H9 (cell line): ENCODE measurements at regions not wholly inside any gene's neighbourhood (a gene's known extent, or its start where the extent isn't known, plus 50 kb on each side); places are given as distances from the start of the nearest gene placed in this dataset.

Source experiments
- DNase-seq: peaks from one replicate; pipeline ENCODE4 v3.0.0-alpha.2; 2017
- H2AFZ ChIP-seq: one replicate; pipeline ENCODE4 v1.6.1; 2013; ENCODE audit warnings: mild to moderate bottlenecking, low read length, control low read depth, moderate library complexity
- H2AK5ac ChIP-seq: 2 replicates; pipeline ENCODE4 v1.6.1; 2013; ENCODE audit warnings: low read length, control low read depth, mixed read lengths; ENCODE audit not compliant: insufficient read length
- H2BK120ac ChIP-seq: one replicate; pipeline ENCODE4 v1.6.1; 2013; ENCODE audit warnings: low read depth, mild to moderate bottlenecking, low read length, control low read depth, inconsistent platforms; ENCODE audit not compliant: poor library complexity, severe bottlenecking
- H2BK12ac ChIP-seq: 2 replicates; pipeline ENCODE4 v1.6.1; 2013; ENCODE audit warnings: low read length, control low read depth, mixed read lengths, low read depth; ENCODE audit not compliant: insufficient read length
- H2BK15ac ChIP-seq: 2 replicates; pipeline ENCODE4 v1.6.1; 2013; ENCODE audit warnings: low read depth, low read length, control low read depth
- H2BK20ac ChIP-seq: one replicate; pipeline ENCODE4 v1.6.1; 2013; ENCODE audit warnings: low read depth, mild to moderate bottlenecking, low read length, control low read depth, inconsistent platforms; ENCODE audit not compliant: poor library complexity, severe bottlenecking
- H2BK5ac ChIP-seq: 2 replicates; pipeline ENCODE4 v1.6.1; 2013; ENCODE audit warnings: low read length, control low read depth, mixed read lengths; ENCODE audit not compliant: insufficient read length
- H3K14ac ChIP-seq: 2 replicates; pipeline ENCODE4 v1.6.1; 2013; ENCODE audit warnings: low read length, control low read depth; ENCODE audit not compliant: insufficient read depth
- H3K18ac ChIP-seq: 2 replicates; pipeline ENCODE4 v1.6.1; 2013; ENCODE audit warnings: low read depth, mild to moderate bottlenecking, mixed read lengths, low read length, control low read depth; ENCODE audit not compliant: insufficient read length
- H3K23ac ChIP-seq: 2 replicates; pipeline ENCODE4 v1.6.1; 2013; ENCODE audit warnings: low read length, control low read depth, mixed read lengths, low read depth; ENCODE audit not compliant: insufficient read length
- H3K23me2 ChIP-seq: 2 replicates; pipeline ENCODE4 v1.6.1; 2013; ENCODE audit warnings: low read depth, mild to moderate bottlenecking, mixed read lengths, low read length, control low read depth; ENCODE audit not compliant: insufficient read length, poor library complexity, severe bottlenecking
- H3K27ac ChIP-seq: 2 replicates; pipeline ENCODE4 v1.5.1; 2013; ENCODE audit warnings: low read length, control low read depth, mixed read lengths, low read depth; ENCODE audit not compliant: insufficient read length
- H3K27me3 ChIP-seq: 2 replicates; pipeline ENCODE4 v1.6.1; 2013; ENCODE audit warnings: low read length, control low read depth, inconsistent platforms; ENCODE audit not compliant: insufficient read depth
- H3K4ac ChIP-seq: 2 replicates; pipeline ENCODE4 v1.6.1; 2013; ENCODE audit warnings: low read depth, mild to moderate bottlenecking, control low read depth, inconsistent platforms, low read length, moderate library complexity
- H3K4me1 ChIP-seq: 2 replicates; pipeline ENCODE4 v1.6.1; 2013; ENCODE audit warnings: low read length, control low read depth, inconsistent platforms; ENCODE audit not compliant: insufficient read depth
- H3K4me2 ChIP-seq: 2 replicates; pipeline ENCODE4 v1.6.1; 2013; ENCODE audit warnings: low read length, control low read depth, mixed read lengths; ENCODE audit not compliant: insufficient read length, insufficient read depth
- H3K56ac ChIP-seq: 2 replicates; pipeline ENCODE4 v1.6.1; 2013; ENCODE audit warnings: low read depth, mild to moderate bottlenecking, mixed read lengths, low read length, control low read depth; ENCODE audit not compliant: insufficient read length
- H3K79me1 ChIP-seq: 2 replicates; pipeline ENCODE4 v1.6.1; 2013; ENCODE audit warnings: low read depth, mild to moderate bottlenecking, moderate library complexity, low read length, control low read depth, inconsistent platforms; ENCODE audit not compliant: insufficient read depth, poor library complexity, severe bottlenecking
- H3K79me2 ChIP-seq: 2 replicates; pipeline ENCODE4 v1.6.1; 2013; ENCODE audit warnings: low read length, control low read depth, inconsistent platforms; ENCODE audit not compliant: insufficient read depth
- H3K9ac ChIP-seq: 2 replicates; pipeline ENCODE4 v1.6.1; 2013; ENCODE audit warnings: low read length, control low read depth, mixed read lengths; ENCODE audit not compliant: insufficient read length; ENCODE audit errors: extremely low read depth
- H3K9me3 ChIP-seq: one replicate; pipeline ENCODE4 v1.6.1; 2013; ENCODE audit warnings: low read depth, low read length, inconsistent platforms; ENCODE audit not compliant: control insufficient read depth
- H3T11ph ChIP-seq: one replicate; pipeline ENCODE4 v1.6.1; 2013; ENCODE audit warnings: mild to moderate bottlenecking, low read length, control low read depth, inconsistent platforms
- H4K20me1 ChIP-seq: one replicate; pipeline ENCODE4 v1.6.1; 2013; ENCODE audit not compliant: control insufficient read depth, insufficient read length, insufficient read depth
- H4K5ac ChIP-seq: 2 replicates; pipeline ENCODE4 v1.6.1; 2013; ENCODE audit warnings: low read depth, mild to moderate bottlenecking, mixed read lengths, low read length, control low read depth; ENCODE audit not compliant: insufficient read length
- H4K8ac ChIP-seq: replicated peaks from 2 replicates; pipeline ENCODE4 v1.6.1; 2013; ENCODE audit warnings: low read length, control low read depth, mixed read lengths, low read depth; ENCODE audit not compliant: insufficient read length
- H4K91ac ChIP-seq: 2 replicates; pipeline ENCODE4 v1.6.1; 2013; ENCODE audit warnings: low read depth, mild to moderate bottlenecking, moderate library complexity, mixed read lengths, low read length, control low read depth; ENCODE audit not compliant: insufficient read length
- H3K27ac Mint-ChIP-seq, 3 experiments: 2 replicates in 2 of 3; 3 replicates in 1 of 3; pipeline ENCODE4 v1.8.0; 2020 to 2021; ENCODE audit warnings: mixed read lengths in 3 of 3, mild to moderate bottlenecking in 1 of 3, moderate library complexity in 1 of 3
- H3K27me3 Mint-ChIP-seq: 2 replicates; pipeline ENCODE4 v1.8.0; 2021; ENCODE audit warnings: low read depth, mild to moderate bottlenecking, moderate library complexity, mixed read lengths
- H3K36me3 Mint-ChIP-seq, 3 experiments: 2 replicates in 2 of 3; 3 replicates in 1 of 3; pipeline ENCODE4 v1.8.0; 2020 to 2021; ENCODE audit warnings: low read depth in 3 of 3, mixed read lengths in 3 of 3; ENCODE audit not compliant: insufficient read depth in 1 of 3
- H3K4me1 Mint-ChIP-seq, 2 experiments: 2 replicates each; pipeline ENCODE4 v1.8.0; 2020; ENCODE audit warnings: mixed read lengths in 2 of 2
- H3K4me3 Mint-ChIP-seq, 2 experiments: 2 replicates in 1 of 2; 3 replicates in 1 of 2; pipeline ENCODE4 v1.8.0; 2020 to 2021; ENCODE audit warnings: mild to moderate bottlenecking in 2 of 2, mixed read lengths in 2 of 2, moderate library complexity in 1 of 2
- H3K9me3 Mint-ChIP-seq, 2 experiments: 2 replicates in 1 of 2; 3 replicates in 1 of 2; pipeline ENCODE4 v1.8.0; 2020; ENCODE audit warnings: mild to moderate bottlenecking in 2 of 2, mixed read lengths in 2 of 2, moderate library complexity in 1 of 2
- CTCF ChIP-seq: fragments of 200-600 bp; sonication (generic); conservative IDR thresholded peaks from 3 replicates; pipeline ENCODE4 v1.8.0; 2021; ENCODE audit warnings: antibody characterized with exemption, mild to moderate bottlenecking
- WGBS: extraction: QIAGEN DNeasy Blood & Tissue Kit; methylation state at CpG from one replicate; pipeline ENCODE4 v1.1.7; 2013; ENCODE audit warnings: missing lambda C conversion rate, low lambda C conversion rate, mixed read lengths; ENCODE audit not compliant: insufficient read length; ENCODE audit errors: extremely low coverage; 5-methylcytosine and 5-hydroxymethylcytosine counted together

GRCh38 chr1:198950036-198950435 lies 311.2 kb downstream of the PTPRC start:
- Histone ChIP-seq H3K9me3 (no peaks in the 10 kb centered on the region), H2AFZ (no peak overlapping the region), H3K56ac (no peak overlapping the region), H2BK5ac (no peak overlapping the region), H3K23ac (no peak overlapping the region), H2BK15ac (no peak overlapping the region), H3K9ac (no peak overlapping the region), H2AK5ac (no peak overlapping the region), H3K79me2 (no peaks in the 10 kb centered on the region), H3K4ac (no peak overlapping the region), H3T11ph (no peak overlapping the region), H2BK120ac (no peak overlapping the region), H3K23me2 (no peaks in the 10 kb centered on the region), H3K18ac (no peak overlapping the region), H4K91ac (no peak overlapping the region), H3K79me1 (no peaks in the 10 kb centered on the region), H2BK12ac (no peak overlapping the region), H3K27ac (no peak overlapping the region), H3K27me3 (no peaks in the 10 kb centered on the region), H3K14ac (no peak overlapping the region), H4K5ac (no peak overlapping the region), H3K4me2 (no peak overlapping the region), H3K4me1 (no peaks in the 10 kb centered on the region), H4K8ac (no peak overlapping the region), H2BK20ac (no peak overlapping the region), H4K20me1 (no peaks in the 10 kb centered on the region)
- no peak for TF ChIP-seq CTCF
- H3K4me1 Mint-ChIP-seq, result no peaks in the 10 kb centered on the region
- H3K27ac Mint-ChIP-seq, result no peak overlapping the region; a peak in 1 of 7 replicates
- DNase-seq, result no peak
- H3K4me3 Mint-ChIP-seq, result no peak overlapping the region; a peak in 1 of 5 replicates
- H3K27me3 Mint-ChIP-seq, result no peaks in the 10 kb centered on the region
- peaks cover 3 to 4% of the 10 kb centered on the region in 2 experiments; a peak in 4 of 5 replicates for H3K9me3 Mint-ChIP-seq
- no CpG with 5 or more reads among the region's 3 CpGs for WGBS
- no peaks in the 10 kb centered on the region for H3K36me3 Mint-ChIP-seq
